ENCODE measurements at regions not wholly inside any gene's neighbourhood (a gene's known extent, or its start where the extent isn't known, plus 50 kb on each side); places are given as distances from the start of the nearest gene placed in this dataset.

DNA sequence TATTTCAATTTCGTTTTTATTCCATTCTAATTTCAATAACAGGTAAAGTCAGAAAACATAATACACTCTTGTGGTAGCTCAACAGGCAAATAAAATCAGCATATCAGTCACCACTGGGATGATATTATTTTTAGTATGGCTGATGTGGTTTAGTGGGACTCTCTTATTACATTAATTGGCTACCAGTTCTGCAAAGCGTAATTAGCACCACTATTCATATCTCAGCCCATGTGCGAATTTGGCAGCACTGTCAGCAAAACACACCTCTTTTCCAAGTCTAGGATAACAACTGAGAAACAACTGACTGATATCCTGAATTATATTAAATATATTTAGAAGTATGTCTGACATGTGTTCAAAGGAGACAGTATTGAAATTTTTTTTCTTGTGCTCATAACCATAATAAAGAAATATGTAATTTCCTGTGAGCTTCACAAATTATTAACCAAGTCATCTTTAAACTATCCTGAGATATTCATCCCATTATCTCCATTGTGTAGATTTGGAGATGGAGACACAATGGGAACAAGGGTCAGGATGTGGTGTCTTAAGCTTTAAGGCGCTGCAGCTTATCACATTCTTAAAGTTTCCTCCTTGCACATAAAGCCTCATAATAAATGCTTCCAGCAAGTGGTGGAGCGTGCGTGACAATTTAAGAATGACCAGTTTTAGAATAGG, 212.4 kb downstream of the TLE1 start:
- TF ChIP-seq EZH2 (IDR thresholded peaks at IDR 0.05), result no peak
- no peak for TF ChIP-seq POLR2AphosphoS5 (IDR thresholded peaks at IDR 0.05; ENCODE audit: borderline replicate concordance, low read depth, low read length)
- no peak for TF ChIP-seq FOXP2 (optimal IDR thresholded peaks at IDR 0.05; ENCODE audit: control extremely low read depth, extremely low read length, insufficient read depth)
